ENCODE measurements at regions not wholly inside any gene's neighbourhood (a gene's known extent, or its start where the extent isn't known, plus 50 kb on each side); places are given as distances from the start of the nearest gene placed in this dataset.

GRCh38 chr3:59306436-59306835, 256.6 kb upstream of the CFAP20DC start:
- H3K4me3 ChIP-seq: no peak overlapping the region
- DNase-seq (ENCODE audit: low spot score) (no peak), ATAC-seq (ENCODE audit: insufficient number of reproducible peaks, low FRiP score, low read depth) (no peak)
- no peaks in the 10 kb centered on the region for H3K4me1 ChIP-seq (ENCODE audit: control insufficient read depth in 1 of 2, low read depth in 2 of 2)
- H3K9me3 ChIP-seq: no peaks in the 10 kb centered on the region
- no peaks in the 10 kb centered on the region for H3K36me3 ChIP-seq
- no peak overlapping the region for H3K27ac ChIP-seq
- H3K27me3 ChIP-seq (replicated peaks; ENCODE audit: insufficient read depth): no peaks in the 10 kb centered on the region
- TF ChIP-seq CTCF (IDR thresholded peaks at IDR 0.05): no peak

GRCh38 chr3:59304296-59304695, 254.5 kb upstream of the CFAP20DC start:
- no peaks in the 10 kb centered on the region for H3K4me1 ChIP-seq (ENCODE audit: control insufficient read depth in 1 of 2, low read depth in 2 of 2)
- no peak for TF ChIP-seq CTCF (IDR thresholded peaks at IDR 0.05)
- H3K27me3 ChIP-seq (replicated peaks; ENCODE audit: insufficient read depth): no peaks in the 10 kb centered on the region
- no peak for ATAC-seq (ENCODE audit: insufficient number of reproducible peaks, low FRiP score, low read depth)
- no peak overlapping the region for H3K4me3 ChIP-seq
- no peak for DNase-seq (ENCODE audit: low spot score)
- H3K9me3 ChIP-seq: no peaks in the 10 kb centered on the region
- no peak overlapping the region for H3K27ac ChIP-seq
- H3K36me3 ChIP-seq: no peaks in the 10 kb centered on the region

GRCh38 chr3:59303452-59303851, 253.6 kb upstream of the CFAP20DC start:
- no peak overlapping the region for H3K4me3 ChIP-seq
- DNase-seq (ENCODE audit: low spot score): no peak
- H3K27me3 ChIP-seq (replicated peaks; ENCODE audit: insufficient read depth): no peaks in the 10 kb centered on the region
- H3K9me3 ChIP-seq: no peaks in the 10 kb centered on the region
- no peaks in the 10 kb centered on the region for H3K36me3 ChIP-seq
- no peaks in the 10 kb centered on the region for H3K4me1 ChIP-seq (ENCODE audit: control insufficient read depth in 1 of 2, low read depth in 2 of 2)
- no peak for ATAC-seq (ENCODE audit: insufficient number of reproducible peaks, low FRiP score, low read depth)
- no peak overlapping the region for H3K27ac ChIP-seq
- no peak for TF ChIP-seq CTCF (IDR thresholded peaks at IDR 0.05)

- ATAC-seq (ENCODE audit: insufficient number of reproducible peaks, low FRiP score, low read depth): no peak
- no peak for TF ChIP-seq CTCF (IDR thresholded peaks at IDR 0.05)
- H3K36me3 ChIP-seq: no peaks in the 10 kb centered on the region
- no peaks in the 10 kb centered on the region for H3K27me3 ChIP-seq (replicated peaks; ENCODE audit: insufficient read depth)
- no peaks in the 10 kb centered on the region for H3K9me3 ChIP-seq
- no peaks in the 10 kb centered on the region for H3K4me1 ChIP-seq (ENCODE audit: control insufficient read depth in 1 of 2, low read depth in 2 of 2)
- DNase-seq (ENCODE audit: low spot score): no peak
- H3K4me3 ChIP-seq: no peak overlapping the region
- H3K27ac ChIP-seq: no peak overlapping the region
Observed at GRCh38 chr3:59302442-59302841, 252.6 kb upstream of the CFAP20DC start.

GRCh38 chr3:59300733-59301132, 250.9 kb upstream of the CFAP20DC start:
- ATAC-seq (ENCODE audit: insufficient number of reproducible peaks, low FRiP score, low read depth): no peak
- no peaks in the 10 kb centered on the region for H3K36me3 ChIP-seq
- no peak overlapping the region for H3K27ac ChIP-seq
- H3K4me3 ChIP-seq: no peak overlapping the region
- no peaks in the 10 kb centered on the region for H3K27me3 ChIP-seq (replicated peaks; ENCODE audit: insufficient read depth)
- no peaks in the 10 kb centered on the region for H3K4me1 ChIP-seq (ENCODE audit: control insufficient read depth in 1 of 2, low read depth in 2 of 2)
- TF ChIP-seq CTCF (IDR thresholded peaks at IDR 0.05): no peak
- no peaks in the 10 kb centered on the region for H3K9me3 ChIP-seq
- no peak for DNase-seq (ENCODE audit: low spot score)
